GM23338 (cell line): ENCODE measurements at regions not wholly inside any gene's neighbourhood (a gene's known extent, or its start where the extent isn't known, plus 50 kb on each side); places are given as distances from the start of the nearest gene placed in this dataset.

Experiments used
- CREB1 ChIP-seq: fragments of 250-450 bp; sonication (Bioruptor Pico); IDR thresholded peaks from 2 replicates; pipeline ENCODE4 v1.5.0; 2020; ENCODE audit warnings: low read depth, mild to moderate bottlenecking, moderate library complexity
- EZH2 ChIP-seq: fragments of 200-600 bp; sonication (generic); IDR thresholded peaks from one replicate; pipeline ENCODE4 v1.8.0; 2017; ENCODE audit warnings: antibody characterized with exemption, mild to moderate bottlenecking, low read depth; ENCODE audit not compliant: unreplicated experiment
- EZH2phosphoT487 ChIP-seq: fragments of 200-600 bp; sonication (generic); IDR thresholded peaks from one replicate; pipeline ENCODE4 v1.8.1; 2018; ENCODE audit warnings: antibody characterized with exemption; ENCODE audit not compliant: unreplicated experiment
- JUNB ChIP-seq: IDR thresholded peaks from one replicate; pipeline ENCODE4 v1.6.1; 2016; ENCODE audit warnings: antibody characterized with exemption; ENCODE audit not compliant: unreplicated experiment
- NANOG ChIP-seq: IDR thresholded peaks from 2 replicates; pipeline ENCODE4 v1.6.1; 2016; ENCODE audit warnings: antibody characterized with exemption, borderline replicate concordance
- POLR2AphosphoS5 ChIP-seq: IDR thresholded peaks from 2 replicates; pipeline ENCODE4 v1.6.1; 2016; ENCODE audit warnings: antibody characterized with exemption, low read depth
- STAT1 ChIP-seq: IDR thresholded peaks from one replicate; pipeline ENCODE4 v1.6.1; 2016; ENCODE audit warnings: antibody characterized with exemption; ENCODE audit not compliant: unreplicated experiment
- ZNF114 ChIP-seq: fragments of 250-450 bp; sonication (Bioruptor Pico); IDR thresholded peaks from 2 replicates; pipeline ENCODE4 v1.5.0; 2020; ENCODE audit warnings: mild to moderate bottlenecking, moderate library complexity
- ZNF331 ChIP-seq: fragments of 250-450 bp; sonication (Bioruptor Pico); IDR thresholded peaks from 2 replicates; pipeline ENCODE4 v1.5.0; 2020; ENCODE audit warnings: low read depth, mild to moderate bottlenecking, moderate library complexity
- TF ChIP-seq, protein P1 (sequence below), 2 experiments: fragments of 200-600 bp in 1 of 2; sonication (generic) in 1 of 2; conservative IDR thresholded peaks; 2 replicates each; pipeline versions ENCODE4 v1.5.1 to v1.6.1; 2016 to 2017; ENCODE audit warnings: antibody characterized with exemption in 2 of 2, low read depth in 2 of 2, mild to moderate bottlenecking in 2 of 2, moderate library complexity in 1 of 2
- TF ChIP-seq, protein P2 (sequence below): IDR thresholded peaks from one replicate; pipeline ENCODE4 v1.6.1; 2018; ENCODE audit warnings: antibody characterized with exemption; ENCODE audit not compliant: unreplicated experiment
- TF ChIP-seq, protein P3 (sequence below): IDR thresholded peaks from 2 replicates; pipeline ENCODE4 v1.6.1; 2016; ENCODE audit warnings: antibody characterized with exemption
- TF ChIP-seq, protein P4 (sequence below): fragments of 250-450 bp; sonication (Bioruptor Pico); IDR thresholded peaks from 2 replicates; pipeline ENCODE4 v1.5.0; 2020; ENCODE audit warnings: mild to moderate bottlenecking, moderate library complexity

DNA sequence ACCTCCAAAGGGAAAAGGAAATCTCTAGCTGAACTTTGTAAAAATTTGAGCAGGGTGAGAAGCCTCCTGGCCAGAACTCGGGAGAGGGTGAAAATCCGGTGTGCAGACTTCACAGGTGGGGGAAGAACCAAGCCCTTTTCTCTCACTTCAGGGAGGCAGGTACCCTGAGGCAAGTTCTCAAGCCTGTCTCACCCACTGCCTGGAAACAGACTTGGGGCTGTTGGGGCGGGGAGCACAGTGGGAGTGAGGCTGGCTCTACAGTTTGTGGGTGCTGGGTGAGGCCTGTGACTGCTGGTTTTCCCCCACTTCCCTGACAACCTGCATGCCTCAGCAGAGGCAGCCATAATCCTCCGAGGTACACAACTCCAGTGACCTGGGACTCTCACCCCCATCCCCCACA, 187.1 kb downstream of the KIF4B start:
- TF ChIP-seq POLR2AphosphoS5: no peak
- TF ChIP-seq, protein P1, sequence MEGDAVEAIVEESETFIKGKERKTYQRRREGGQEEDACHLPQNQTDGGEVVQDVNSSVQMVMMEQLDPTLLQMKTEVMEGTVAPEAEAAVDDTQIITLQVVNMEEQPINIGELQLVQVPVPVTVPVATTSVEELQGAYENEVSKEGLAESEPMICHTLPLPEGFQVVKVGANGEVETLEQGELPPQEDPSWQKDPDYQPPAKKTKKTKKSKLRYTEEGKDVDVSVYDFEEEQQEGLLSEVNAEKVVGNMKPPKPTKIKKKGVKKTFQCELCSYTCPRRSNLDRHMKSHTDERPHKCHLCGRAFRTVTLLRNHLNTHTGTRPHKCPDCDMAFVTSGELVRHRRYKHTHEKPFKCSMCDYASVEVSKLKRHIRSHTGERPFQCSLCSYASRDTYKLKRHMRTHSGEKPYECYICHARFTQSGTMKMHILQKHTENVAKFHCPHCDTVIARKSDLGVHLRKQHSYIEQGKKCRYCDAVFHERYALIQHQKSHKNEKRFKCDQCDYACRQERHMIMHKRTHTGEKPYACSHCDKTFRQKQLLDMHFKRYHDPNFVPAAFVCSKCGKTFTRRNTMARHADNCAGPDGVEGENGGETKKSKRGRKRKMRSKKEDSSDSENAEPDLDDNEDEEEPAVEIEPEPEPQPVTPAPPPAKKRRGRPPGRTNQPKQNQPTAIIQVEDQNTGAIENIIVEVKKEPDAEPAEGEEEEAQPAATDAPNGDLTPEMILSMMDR (conservative IDR thresholded peaks at IDR 0.05; ENCODE audit: low read depth in 2 of 2): no peak
- TF ChIP-seq JUNB: no peak
- no peak for TF ChIP-seq EZH2
- TF ChIP-seq, protein P2, sequence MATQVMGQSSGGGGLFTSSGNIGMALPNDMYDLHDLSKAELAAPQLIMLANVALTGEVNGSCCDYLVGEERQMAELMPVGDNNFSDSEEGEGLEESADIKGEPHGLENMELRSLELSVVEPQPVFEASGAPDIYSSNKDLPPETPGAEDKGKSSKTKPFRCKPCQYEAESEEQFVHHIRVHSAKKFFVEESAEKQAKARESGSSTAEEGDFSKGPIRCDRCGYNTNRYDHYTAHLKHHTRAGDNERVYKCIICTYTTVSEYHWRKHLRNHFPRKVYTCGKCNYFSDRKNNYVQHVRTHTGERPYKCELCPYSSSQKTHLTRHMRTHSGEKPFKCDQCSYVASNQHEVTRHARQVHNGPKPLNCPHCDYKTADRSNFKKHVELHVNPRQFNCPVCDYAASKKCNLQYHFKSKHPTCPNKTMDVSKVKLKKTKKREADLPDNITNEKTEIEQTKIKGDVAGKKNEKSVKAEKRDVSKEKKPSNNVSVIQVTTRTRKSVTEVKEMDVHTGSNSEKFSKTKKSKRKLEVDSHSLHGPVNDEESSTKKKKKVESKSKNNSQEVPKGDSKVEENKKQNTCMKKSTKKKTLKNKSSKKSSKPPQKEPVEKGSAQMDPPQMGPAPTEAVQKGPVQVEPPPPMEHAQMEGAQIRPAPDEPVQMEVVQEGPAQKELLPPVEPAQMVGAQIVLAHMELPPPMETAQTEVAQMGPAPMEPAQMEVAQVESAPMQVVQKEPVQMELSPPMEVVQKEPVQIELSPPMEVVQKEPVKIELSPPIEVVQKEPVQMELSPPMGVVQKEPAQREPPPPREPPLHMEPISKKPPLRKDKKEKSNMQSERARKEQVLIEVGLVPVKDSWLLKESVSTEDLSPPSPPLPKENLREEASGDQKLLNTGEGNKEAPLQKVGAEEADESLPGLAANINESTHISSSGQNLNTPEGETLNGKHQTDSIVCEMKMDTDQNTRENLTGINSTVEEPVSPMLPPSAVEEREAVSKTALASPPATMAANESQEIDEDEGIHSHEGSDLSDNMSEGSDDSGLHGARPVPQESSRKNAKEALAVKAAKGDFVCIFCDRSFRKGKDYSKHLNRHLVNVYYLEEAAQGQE: no peak
- TF ChIP-seq CREB1 (CRISPR knock-in tag): no peak
- TF ChIP-seq ZNF331: no peak
- no peak for TF ChIP-seq EZH2phosphoT487
- TF ChIP-seq, protein P3, sequence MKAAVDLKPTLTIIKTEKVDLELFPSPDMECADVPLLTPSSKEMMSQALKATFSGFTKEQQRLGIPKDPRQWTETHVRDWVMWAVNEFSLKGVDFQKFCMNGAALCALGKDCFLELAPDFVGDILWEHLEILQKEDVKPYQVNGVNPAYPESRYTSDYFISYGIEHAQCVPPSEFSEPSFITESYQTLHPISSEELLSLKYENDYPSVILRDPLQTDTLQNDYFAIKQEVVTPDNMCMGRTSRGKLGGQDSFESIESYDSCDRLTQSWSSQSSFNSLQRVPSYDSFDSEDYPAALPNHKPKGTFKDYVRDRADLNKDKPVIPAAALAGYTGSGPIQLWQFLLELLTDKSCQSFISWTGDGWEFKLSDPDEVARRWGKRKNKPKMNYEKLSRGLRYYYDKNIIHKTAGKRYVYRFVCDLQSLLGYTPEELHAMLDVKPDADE: no peak
- TF ChIP-seq STAT1: no peak
- TF ChIP-seq, protein P4, sequence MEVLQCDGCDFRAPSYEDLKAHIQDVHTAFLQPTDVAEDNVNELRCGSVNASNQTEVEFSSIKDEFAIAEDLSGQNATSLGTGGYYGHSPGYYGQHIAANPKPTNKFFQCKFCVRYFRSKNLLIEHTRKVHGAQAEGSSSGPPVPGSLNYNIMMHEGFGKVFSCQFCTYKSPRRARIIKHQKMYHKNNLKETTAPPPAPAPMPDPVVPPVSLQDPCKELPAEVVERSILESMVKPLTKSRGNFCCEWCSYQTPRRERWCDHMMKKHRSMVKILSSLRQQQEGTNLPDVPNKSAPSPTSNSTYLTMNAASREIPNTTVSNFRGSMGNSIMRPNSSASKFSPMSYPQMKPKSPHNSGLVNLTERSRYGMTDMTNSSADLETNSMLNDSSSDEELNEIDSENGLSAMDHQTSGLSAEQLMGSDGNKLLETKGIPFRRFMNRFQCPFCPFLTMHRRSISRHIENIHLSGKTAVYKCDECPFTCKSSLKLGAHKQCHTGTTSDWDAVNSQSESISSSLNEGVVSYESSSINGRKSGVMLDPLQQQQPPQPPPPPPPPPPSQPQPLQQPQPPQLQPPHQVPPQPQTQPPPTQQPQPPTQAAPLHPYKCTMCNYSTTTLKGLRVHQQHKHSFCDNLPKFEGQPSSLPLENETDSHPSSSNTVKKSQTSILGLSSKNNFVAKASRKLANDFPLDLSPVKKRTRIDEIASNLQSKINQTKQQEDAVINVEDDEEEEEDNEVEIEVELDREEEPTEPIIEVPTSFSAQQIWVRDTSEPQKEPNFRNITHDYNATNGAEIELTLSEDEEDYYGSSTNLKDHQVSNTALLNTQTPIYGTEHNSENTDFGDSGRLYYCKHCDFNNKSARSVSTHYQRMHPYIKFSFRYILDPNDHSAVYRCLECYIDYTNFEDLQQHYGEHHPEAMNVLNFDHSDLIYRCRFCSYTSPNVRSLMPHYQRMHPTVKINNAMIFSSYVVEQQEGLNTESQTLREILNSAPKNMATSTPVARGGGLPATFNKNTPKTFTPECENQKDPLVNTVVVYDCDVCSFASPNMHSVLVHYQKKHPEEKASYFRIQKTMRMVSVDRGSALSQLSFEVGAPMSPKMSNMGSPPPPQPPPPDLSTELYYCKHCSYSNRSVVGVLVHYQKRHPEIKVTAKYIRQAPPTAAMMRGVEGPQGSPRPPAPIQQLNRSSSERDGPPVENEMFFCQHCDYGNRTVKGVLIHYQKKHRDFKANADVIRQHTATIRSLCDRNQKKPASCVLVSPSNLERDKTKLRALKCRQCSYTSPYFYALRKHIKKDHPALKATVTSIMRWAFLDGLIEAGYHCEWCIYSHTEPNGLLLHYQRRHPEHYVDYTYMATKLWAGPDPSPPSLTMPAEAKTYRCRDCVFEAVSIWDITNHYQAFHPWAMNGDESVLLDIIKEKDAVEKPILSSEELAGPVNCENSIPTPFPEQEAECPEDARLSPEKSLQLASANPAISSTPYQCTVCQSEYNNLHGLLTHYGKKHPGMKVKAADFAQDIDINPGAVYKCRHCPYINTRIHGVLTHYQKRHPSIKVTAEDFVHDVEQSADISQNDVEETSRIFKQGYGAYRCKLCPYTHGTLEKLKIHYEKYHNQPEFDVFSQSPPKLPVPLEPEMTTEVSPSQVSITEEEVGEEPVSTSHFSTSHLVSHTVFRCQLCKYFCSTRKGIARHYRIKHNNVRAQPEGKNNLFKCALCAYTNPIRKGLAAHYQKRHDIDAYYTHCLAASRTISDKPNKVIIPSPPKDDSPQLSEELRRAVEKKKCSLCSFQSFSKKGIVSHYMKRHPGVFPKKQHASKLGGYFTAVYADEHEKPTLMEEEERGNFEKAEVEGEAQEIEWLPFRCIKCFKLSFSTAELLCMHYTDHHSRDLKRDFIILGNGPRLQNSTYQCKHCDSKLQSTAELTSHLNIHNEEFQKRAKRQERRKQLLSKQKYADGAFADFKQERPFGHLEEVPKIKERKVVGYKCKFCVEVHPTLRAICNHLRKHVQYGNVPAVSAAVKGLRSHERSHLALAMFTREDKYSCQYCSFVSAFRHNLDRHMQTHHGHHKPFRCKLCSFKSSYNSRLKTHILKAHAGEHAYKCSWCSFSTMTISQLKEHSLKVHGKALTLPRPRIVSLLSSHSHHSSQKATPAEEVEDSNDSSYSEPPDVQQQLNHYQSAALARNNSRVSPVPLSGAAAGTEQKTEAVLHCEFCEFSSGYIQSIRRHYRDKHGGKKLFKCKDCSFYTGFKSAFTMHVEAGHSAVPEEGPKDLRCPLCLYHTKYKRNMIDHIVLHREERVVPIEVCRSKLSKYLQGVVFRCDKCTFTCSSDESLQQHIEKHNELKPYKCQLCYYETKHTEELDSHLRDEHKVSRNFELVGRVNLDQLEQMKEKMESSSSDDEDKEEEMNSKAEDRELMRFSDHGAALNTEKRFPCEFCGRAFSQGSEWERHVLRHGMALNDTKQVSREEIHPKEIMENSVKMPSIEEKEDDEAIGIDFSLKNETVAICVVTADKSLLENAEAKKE (CRISPR knock-in tag): no peak
- TF ChIP-seq ZNF114 (CRISPR knock-in tag): no peak
- TF ChIP-seq NANOG: no peak
